H1 (cell line): ENCODE measurements at regions not wholly inside any gene's neighbourhood (a gene's known extent, or its start where the extent isn't known, plus 50 kb on each side); places are given as distances from the start of the nearest gene placed in this dataset.

Experiments
- BCL11A ChIP-seq, 2 experiments: IDR thresholded peaks; one replicate each; pipeline ENCODE4 v1.6.1; 2011; ENCODE audit warnings: low read depth in 2 of 2, low read length in 2 of 2, mild to moderate bottlenecking in 2 of 2
- GTF2F1 ChIP-seq: IDR thresholded peaks from 2 replicates; pipeline ENCODE4 v1.6.1; 2012; ENCODE audit warnings: low read depth, low read length, improper control_type of control experiment, borderline replicate concordance
- MAFK ChIP-seq: IDR thresholded peaks from 2 replicates; pipeline ENCODE4 v1.6.1; 2012; ENCODE audit warnings: low read depth, mild to moderate bottlenecking, improper control_type of control experiment, low read length
- RNF2 ChIP-seq: fragments of 200-900, 300-1000 bp; sonication (generic); IDR thresholded peaks from 2 replicates; pipeline ENCODE4 v1.7.1; 2016; ENCODE audit warnings: borderline replicate concordance, low read depth, mild to moderate bottlenecking, antibody characterized with exemption, low read length; ENCODE audit not compliant: poor library complexity, severe bottlenecking; ENCODE audit errors: missing control alignments

- TF ChIP-seq GTF2F1 (no peak), RNF2 (no peak), BCL11A (IDR thresholded peaks at IDR 0.05; ENCODE audit: low read depth in 2 of 2, low read length in 2 of 2) (no peak), MAFK (no peak)
Observed at GRCh38 chr1:240695416-240695815, 83.5 kb upstream of the GREM2 start (continued).
